HG02938 (cell line): ENCODE measurements at regions not wholly inside any gene's neighbourhood (a gene's known extent, or its start where the extent isn't known, plus 50 kb on each side); places are given as distances from the start of the nearest gene placed in this dataset.
A peak's percentile ranks its signal among the peaks of the same experiment; 100 is the strongest.

Experiments used
- ATAC-seq: cut with Tn5 transposase; IDR thresholded peaks from one replicate; pipeline ENCODE4 v1.9.1; 2021; ENCODE audit warnings: mild to moderate bottlenecking, moderate library complexity; ENCODE audit not compliant: unreplicated experiment

DNA sequence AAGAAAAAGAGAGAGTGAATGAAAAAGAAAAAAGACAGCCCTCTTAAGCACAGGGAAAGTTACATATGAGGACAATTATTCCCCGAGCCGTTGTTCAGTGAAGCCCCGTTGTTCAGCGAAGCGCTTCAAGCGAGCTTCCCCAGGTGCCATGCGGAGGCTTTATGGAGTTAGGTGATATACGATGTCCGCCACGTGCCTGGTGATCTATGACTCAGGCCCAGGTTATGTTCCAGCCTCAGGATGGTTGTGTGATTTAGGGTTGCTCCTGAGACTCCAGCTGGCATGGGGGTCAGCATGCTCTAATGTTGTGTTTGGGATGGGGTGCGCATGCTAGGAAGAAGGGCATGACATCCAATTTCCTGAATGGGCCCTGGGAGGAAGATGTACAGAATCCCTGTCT is 365.6 kb downstream of the CDK5RAP2 start:
- no peak for ATAC-seq

DNA sequence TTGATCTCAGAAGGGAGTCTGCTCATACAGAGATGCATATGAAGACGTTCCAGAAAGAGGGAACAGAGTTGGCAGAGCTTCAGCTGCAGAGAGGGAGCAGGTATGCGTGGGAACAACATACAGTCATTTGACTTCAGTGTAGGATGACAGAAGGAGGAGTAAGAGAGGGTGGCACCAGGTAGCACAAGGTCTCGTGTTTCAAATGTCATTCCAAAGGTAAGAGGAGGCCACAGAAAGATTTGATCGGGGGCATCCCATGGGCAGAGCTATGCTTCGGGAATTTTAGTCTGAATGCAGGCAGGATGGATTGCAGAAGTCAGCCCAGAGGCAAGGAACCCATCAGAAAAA is 367.1 kb downstream of the CDK5RAP2 start:
- ATAC-seq: peak; percentile 24

DNA sequence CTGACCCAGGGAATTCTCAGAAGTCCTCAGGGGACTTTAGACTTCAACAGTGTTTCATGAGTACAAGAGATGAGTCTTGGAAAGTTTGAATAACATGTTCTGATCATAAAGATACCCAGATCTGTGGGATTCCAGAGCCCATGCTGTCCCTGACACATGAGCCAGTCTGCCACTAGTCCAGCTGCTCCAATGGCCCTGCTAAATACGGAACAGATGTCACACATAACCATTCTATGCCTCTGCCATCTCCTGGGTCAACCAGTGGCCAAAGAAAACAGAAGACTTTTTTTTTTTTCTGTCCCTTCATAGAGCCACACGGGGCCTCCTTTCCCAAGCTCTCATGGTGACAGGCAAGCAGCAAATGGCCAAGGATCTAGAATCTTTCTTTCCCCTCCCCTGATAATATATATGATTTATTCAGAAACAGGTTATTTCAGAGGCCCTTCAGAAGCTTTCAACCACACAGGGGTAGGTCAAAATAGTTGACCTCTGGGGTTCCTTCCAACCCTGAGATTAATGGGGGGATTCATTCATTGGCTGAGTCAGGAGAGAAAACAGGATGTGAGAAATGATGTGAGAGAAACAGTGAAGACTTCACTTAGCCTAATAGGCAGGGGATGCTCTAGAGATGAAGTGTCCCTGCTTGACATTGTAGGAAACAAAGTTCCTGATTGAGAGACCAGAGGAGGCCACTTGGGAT is 367.7 kb downstream of the CDK5RAP2 start:
- ATAC-seq: peak; percentile 90

DNA sequence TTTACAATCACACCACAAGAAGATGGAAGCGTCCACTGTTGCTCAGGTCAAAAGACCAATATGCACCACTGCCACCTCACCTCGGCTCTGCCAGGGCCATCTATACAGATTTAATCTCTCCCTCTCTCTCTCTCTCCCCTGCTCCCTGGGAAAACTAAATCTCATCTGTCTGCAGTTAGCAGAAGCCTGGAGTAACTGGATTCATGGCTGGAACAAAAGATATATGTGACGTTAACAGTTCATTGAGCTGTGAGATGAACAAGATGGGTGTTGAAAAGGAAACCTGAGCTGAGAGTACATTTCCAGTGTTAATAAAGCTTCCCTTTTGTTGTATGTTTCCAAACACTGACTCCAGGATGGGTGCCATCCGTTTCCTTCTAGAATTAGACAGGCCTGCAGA is 369.7 kb downstream of the CDK5RAP2 start:
- no peak for ATAC-seq

DNA sequence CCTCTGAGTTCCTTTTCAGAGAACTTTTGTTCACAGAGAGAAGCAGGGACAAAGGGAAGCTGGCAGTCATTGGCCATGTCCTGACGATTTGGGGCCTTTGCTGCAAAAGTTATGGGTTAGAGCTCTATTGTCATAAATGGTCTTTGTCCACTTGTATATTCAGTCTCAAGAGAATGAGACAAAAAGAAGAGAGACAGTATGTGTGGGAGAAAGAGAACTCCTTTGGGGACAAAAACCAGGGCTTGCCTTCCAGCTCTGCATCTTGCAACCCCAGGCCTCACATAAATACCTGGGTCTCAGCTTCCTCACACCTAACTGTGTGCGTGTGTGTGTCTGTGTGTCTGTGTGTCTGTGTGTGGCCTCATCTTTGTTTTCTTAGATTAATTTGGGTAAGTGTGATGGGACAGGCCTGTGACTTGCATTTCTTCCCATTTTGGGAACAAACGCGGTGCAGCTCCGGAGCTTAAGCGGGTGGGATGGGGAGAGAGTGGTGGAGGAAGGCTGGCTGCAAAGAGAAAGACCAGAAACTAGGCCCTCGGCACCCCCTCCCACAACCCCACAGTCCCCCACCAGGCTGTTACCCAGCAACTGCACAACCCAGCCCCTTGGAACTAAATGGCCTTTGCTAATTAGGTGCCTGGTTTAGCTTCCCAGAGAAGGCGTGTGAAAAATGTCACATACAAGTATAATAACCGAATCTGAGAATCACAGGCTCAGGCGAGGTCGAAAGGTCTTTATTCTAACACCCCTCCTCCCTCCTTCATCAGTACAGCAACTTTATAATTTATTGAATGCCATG is 376.9 kb downstream of the CDK5RAP2 start:
- no peak for ATAC-seq

DNA sequence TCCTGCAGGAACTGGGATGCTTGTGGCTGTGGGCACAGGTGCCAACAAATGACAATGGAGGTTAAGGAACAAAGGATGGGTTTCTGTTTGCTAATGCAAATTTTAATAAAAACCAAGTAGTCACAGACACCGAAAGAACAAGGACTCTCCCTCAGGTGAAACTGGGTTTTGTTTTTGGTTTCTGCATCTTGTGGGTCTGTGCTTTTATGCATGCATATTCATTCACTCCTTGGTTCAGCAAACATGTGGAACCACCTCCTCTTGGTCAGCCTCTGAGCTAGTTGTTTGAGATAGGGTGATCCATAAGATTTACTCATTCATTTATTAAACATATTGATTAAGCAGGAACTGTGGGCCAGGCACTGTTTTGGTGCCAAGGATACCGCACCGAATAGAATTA is 381.9 kb downstream of the CDK5RAP2 start:
- no peak for ATAC-seq

DNA sequence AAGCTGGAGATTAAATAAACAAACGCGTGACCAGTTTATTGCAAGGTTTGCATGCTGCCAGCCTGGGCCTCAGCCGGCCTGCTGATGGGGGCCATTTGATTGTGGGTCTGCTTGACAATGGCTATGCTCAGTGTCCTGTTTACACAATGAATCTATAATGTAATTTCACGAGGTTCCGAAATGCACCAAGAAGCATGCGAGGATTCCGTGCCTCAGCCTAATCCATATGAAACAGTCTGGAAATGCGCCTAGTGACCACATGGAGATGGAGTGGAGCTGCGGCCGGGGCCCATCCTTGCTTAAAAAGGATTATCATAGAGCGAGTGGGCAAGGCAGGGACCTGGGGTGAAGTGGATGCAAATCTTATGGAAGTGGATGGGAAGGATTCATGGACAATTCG is 382.4 kb downstream of the CDK5RAP2 start:
- ATAC-seq: no peak

DNA sequence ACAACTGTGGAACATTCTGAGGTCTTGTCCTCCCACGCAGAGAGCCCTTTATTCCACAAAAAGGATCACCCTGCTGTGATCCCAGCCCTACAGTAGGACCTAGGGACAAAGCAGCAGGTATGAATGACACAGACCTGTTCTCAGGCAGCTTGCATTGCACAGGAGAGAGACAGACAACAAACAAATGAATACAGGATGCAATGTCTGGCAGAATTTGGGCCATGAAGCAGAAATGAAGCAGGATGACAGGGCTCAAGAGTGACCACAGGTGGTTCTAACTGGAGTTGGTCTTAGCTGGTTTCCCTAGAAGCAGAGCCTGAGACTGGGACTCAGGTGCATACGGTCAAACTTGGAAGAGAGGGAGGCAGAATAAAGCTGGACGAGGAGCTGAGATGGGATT is 388.8 kb downstream of the CDK5RAP2 start:
- no peak for ATAC-seq

DNA sequence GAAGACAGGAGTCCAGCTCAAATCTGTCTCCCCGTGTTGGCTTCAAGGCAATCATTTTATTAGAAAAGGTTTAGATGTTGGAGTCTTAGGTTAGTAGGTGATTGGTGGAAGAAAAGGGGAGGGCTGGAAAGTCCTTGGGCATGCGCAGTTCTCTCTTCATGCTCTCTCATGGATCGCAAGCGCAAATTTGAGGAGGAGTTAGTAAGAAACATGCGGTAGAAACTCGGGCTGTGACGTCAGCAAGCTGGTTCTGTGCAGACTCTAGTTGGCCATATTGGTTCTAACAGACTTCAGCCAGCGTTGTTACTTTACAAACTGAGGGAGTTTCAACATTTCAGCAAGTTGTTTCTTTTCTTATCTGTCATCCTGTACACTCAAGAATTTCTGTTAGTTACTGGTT is 392.2 kb downstream of the CDK5RAP2 start:
- ATAC-seq: no peak

DNA sequence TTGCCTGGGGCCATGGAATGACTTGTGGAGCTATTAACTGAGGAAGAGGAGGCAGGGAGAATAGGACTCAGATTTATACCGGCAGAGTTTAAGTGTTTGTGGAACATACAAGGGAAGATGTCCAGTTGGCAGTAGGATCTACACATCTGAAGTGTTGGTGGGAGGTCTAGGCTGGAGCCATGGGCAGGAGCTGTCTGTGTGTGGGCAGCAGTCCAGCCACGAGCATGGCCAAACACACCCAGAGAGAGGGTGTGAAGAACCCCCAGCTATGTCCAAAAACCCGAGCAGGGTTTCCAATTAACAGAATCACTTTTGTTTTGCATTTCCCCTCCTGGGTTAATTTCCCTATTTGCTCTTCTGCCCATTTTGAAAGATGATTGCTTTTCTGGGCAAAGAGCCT is 393.7 kb downstream of the CDK5RAP2 start:
- ATAC-seq: no peak

DNA sequence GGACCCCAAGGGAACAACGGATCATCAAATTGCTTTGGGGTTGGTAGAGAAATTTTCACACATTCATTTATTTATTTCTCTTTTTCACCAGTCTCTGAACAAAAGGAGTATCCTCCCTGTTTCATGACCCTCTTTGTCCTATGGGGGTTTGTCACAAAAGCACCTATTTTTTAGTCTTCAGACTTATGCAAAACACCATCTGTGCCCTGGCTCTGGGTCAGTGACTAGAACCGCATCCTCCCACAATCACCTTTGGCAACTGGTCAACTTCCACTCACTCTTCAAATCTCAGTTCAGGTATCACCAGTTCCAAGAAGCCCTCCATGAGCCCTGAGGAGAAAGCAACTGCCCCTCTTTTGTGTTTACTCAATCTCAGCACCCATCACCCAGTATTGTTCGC is 395.7 kb downstream of the CDK5RAP2 start:
- peak; percentile 59 for ATAC-seq

DNA sequence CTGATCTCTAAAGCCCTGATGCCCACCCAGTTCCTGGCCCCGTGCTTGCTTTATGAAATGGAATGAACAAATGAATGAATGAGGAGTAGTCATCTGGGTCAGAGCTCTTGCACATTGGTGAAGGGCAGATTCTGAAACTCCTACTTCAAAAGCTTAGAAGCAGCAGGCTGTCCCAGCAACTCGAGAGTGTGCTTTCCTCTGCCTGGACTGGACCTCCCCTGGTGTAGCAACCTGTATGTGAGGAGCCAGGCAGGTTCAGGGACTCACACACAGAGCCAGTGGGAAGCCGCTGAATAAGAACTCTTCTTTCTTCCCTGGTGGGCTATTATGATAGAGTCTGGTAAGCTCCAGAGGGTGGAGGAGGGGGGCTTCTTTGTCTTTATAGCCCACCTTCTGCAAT is 396.4 kb downstream of the CDK5RAP2 start:
- ATAC-seq: no peak

DNA sequence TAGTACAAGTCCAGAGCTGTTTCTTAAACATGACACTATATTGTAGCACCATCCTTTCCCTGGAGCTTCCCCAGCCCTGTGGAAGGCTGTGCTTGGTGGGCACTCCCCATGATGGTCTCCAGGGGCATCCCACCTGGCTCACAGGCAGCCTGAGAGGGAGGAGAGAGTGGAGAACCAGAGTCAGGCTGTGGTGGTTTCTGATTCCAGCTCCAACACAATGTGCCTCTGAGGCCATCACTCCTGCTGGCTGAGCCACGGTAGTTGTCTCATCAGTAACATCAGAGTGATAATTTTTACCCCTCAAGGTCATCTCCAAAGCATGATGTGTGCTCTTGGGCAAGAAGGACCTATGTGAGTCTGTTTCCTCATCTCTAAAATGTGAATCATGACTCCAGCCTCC is 398.0 kb downstream of the CDK5RAP2 start:
- ATAC-seq: no peak

DNA sequence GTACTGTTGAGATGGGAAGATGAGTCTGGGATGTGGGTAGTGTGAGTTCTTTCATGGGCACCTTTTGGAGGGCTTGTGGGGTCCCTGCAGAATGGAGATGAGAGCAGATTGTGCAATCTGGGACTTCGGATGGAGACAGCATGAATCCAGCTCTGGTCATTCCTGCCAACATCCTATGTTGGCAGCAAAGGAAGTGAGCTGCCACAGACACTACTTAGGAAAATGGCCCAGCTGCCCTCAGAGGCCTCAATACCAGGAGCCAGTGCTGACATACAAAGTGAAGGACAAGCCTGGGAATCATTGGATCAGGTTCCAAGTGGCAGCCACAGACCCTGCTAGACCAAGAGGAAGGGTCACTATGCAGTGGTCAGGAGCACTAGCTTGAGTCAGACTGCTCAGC is 402.8 kb downstream of the CDK5RAP2 start:
- ATAC-seq: no peak

DNA sequence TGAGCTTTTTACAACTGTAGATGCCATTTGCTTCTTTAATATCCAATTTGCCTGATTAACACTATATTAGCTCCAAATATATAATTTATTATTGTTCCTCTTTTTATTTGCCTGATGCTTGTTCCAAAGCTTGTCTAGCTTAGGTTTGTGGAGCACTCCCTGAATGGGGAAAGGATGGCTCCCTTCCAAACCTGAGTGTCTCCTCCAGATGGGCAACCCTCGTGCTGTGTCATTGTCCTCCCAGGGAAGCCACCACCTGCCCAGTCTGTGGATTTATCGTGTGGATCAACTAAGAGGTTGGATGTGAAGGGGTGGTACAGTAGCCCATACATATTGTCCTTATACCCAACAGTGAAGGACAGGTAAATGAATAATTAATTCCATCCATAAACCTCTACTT is 404.9 kb downstream of the CDK5RAP2 start:
- ATAC-seq: no peak

DNA sequence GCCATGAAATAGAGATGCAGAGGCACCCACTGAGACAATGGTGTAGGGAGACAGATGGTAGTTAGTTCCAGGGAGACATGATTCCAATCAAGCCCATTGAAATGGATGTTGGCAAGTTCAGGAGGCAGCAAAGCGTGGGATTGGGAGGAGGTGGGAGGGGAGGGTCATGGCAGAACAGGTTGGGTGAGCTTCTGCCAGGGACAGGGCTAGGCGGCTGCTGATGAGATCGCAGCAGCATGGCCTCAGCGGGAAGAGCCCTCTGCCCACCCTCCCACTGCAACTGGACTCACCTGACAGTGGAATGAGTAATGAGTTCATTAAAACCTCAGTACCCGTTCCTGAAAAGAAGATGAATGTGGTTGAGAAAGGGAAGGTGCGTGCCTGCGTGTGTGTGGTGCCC is 418.2 kb downstream of the CDK5RAP2 start:
- no peak for ATAC-seq

DNA sequence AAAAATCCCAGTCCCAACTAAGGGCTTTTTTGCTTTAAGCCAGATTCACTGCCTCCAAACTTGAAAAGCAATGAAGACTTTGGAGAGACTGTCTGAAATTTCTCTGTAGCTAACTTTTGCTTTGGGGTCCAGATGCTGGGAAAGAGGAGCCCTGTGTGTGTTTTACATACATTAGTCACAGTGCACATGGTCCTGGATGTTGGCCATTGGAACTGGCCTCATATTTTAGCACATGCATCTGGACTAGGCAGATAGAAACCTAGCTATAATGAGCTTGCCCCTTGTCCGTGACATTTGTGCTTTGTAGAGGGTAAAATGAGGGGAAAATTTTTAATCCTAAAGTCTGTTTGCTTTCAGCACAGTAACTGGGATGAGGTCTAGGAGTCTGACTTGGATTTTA is 421.7 kb downstream of the CDK5RAP2 start:
- ATAC-seq: no peak

DNA sequence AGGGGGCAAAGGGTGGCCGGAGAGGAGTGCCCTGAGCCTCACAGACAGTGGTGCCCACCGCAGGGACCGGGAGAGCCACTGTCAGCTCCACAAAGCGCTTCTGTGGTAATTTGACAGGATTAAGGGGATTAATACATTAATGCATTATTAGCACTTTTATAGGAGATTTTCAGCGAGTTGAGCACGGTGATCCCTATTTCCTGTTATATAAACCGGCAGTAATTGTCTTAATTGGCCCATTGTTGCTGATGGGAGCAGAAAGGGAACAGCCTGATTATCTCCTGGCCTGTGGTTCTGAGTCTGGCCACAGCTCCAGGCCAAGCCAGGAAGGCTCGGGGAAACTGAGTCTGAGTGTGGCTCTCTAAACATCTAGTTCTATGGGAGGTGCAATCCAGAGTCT is 423.6 kb downstream of the CDK5RAP2 start:
- no peak for ATAC-seq

DNA sequence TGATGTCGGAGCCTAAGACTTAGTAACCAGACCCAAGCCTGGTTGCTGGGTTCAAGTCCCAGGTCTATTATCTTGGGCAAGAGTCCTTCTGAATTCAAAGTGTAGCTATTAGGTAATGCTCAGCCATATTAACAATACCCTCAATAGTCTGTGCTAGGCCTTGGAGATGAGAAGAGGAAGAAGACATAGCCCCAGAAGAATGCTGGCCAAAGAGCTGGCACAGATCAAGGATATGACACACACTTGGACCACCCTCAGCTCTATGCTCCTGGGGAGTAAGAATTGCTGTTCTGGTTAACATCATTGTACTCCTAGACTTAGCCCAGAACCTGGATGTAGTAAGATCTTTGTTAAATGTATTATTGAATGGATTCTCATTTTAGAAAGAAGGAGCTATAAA is 426.7 kb downstream of the CDK5RAP2 start:
- no peak for ATAC-seq

DNA sequence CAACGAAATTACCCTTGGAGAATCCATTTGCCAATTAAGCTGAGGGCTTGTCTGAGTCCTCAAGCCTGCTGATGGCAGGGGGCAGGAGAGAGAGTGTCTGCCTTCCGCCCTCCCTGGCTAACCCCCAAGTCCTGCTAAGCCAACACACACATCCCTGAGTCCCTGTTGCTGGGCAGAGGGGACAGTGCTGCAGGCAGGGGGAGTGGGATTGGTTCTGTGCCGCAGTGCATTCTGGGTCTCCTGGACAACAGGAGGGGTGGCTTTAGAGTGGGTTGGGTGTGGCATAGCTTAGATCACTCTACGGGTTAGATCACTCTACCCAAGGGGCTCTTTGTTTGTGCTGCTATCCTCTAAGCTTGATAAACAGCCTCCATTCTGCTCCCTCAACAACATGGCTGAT is 427.7 kb downstream of the CDK5RAP2 start:
- ATAC-seq: no peak

DNA sequence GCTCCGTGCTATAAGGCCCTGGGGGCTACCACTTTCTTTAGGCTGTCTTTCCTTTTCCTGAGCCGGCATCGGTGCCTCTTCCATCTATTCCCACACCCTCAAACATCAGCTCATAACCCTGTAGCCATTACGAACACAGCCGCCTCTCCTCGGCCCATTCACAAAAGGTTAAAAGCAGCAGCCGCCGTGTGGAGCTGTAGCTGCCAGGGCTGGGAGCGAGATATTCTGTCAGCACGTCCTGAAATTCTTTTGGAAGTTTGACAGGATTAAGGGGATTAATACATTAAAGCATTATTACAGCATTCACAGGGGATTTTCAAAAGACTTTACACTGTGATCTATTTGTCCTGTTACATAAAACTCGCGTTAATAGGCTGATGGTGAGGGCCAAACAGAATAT is 428.2 kb downstream of the CDK5RAP2 start:
- ATAC-seq: no peak

DNA sequence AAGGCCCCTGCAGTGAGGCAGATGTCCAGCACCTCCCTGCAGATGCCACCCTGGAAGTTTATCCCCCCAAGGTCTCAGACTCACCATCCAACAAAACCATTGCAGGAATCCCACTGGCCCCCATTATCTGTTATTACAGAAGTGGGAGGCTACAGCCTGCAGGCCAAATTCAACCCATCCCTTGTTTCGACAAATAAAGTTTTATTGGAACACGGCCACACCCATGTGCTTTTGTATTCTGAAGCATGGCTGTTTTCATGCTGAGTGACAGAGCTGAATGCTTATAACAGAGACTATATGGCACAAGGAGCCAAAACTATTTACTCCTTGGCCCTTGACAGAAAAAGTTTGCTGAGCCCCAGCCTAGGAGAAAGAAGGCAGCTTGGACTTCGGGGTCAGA is 428.8 kb downstream of the CDK5RAP2 start:
- ATAC-seq: no peak

DNA sequence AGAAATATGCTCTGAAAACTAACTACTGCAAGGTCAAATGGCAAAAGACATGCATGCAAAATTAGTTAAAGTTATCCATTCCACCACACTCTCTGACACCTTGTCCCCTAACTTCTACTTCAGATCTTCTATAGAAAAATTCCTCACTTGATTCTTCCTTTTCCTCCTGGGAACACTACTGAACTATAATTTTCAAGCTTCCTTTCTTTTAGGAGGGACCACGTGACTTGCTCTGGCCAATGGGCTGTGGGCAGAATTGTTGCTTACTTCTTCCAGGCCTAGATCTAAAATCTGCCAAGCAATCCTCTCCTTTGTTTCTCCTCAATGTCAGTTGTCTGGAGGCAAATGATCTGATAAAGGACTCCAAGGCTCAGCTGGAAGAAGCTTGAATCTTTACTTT is 441.0 kb downstream of the CDK5RAP2 start:
- ATAC-seq: no peak
